ENCODE measurements at regions not wholly inside any gene's neighbourhood (a gene's known extent, or its start where the extent isn't known, plus 50 kb on each side); places are given as distances from the start of the nearest gene placed in this dataset.
"Not testable (repeated sequence)": the region's sequence is repeated elsewhere in the genome, so short reads cannot be mapped to it uniquely, and the experiment has no call there.

GRCh38 chr9:80538976-80539375 lies 967.2 kb downstream of the TLE4 start:
- DNase-seq (ENCODE audit: low read depth), result no peak

- no peak for DNase-seq (ENCODE audit: low read depth)
Measured at GRCh38 chr9:80522465-80522864, 950.7 kb downstream of the TLE4 start.

- DNase-seq (ENCODE audit: low read depth), result no peak
Measured at GRCh38 chr9:80521151-80521550, 949.4 kb downstream of the TLE4 start.

GRCh38 chr9:80520231-80520630 lies 948.5 kb downstream of the TLE4 start:
- DNase-seq (ENCODE audit: low read depth), result no peak

- no peak for DNase-seq (ENCODE audit: low read depth)
Measured at GRCh38 chr9:80518441-80518840, 946.7 kb downstream of the TLE4 start.

- no peak for DNase-seq (ENCODE audit: low read depth)
Measured at GRCh38 chr9:80516679-80517078, 944.9 kb downstream of the TLE4 start.

GRCh38 chr9:80509358-80509757 lies 937.6 kb downstream of the TLE4 start:
- DNase-seq (ENCODE audit: low read depth), result no peak

- no peak for DNase-seq (ENCODE audit: low read depth)
Measured at GRCh38 chr9:80507611-80508010, 935.8 kb downstream of the TLE4 start.

GRCh38 chr9:80504601-80505230 lies 933.0 kb downstream of the TLE4 start:
- no peak for DNase-seq (ENCODE audit: low read depth)

- DNase-seq (ENCODE audit: low read depth), result no peak
Measured at GRCh38 chr9:80503671-80504281, 932.0 kb downstream of the TLE4 start.

- DNase-seq (ENCODE audit: low read depth), result no peak
Measured at GRCh38 chr9:80502306-80502705, 930.5 kb downstream of the TLE4 start.

GRCh38 chr9:80501635-80502034 lies 929.9 kb downstream of the TLE4 start:
- no peak for DNase-seq (ENCODE audit: low read depth)

- DNase-seq (ENCODE audit: low read depth), result no peak
Measured at GRCh38 chr9:80500300-80500699, 928.5 kb downstream of the TLE4 start.

- no peak for DNase-seq (ENCODE audit: low read depth)
Measured at GRCh38 chr9:80498001-80498555, 926.3 kb downstream of the TLE4 start.

GRCh38 chr9:80496901-80497556 lies 925.3 kb downstream of the TLE4 start:
- DNase-seq (ENCODE audit: low read depth), result no peak

- DNase-seq (ENCODE audit: low read depth), result no peak
Measured at GRCh38 chr9:80493258-80493657, 921.5 kb downstream of the TLE4 start.

GRCh38 chr9:80492221-80492620 lies 920.5 kb downstream of the TLE4 start:
- no peak for DNase-seq (ENCODE audit: low read depth)

GRCh38 chr9:80491086-80491696 lies 919.4 kb downstream of the TLE4 start:
- DNase-seq (ENCODE audit: low read depth), result no peak

GRCh38 chr9:80489329-80489728 lies 917.6 kb downstream of the TLE4 start:
- DNase-seq (ENCODE audit: low read depth), result no peak

GRCh38 chr9:80485420-80486250 lies 913.9 kb downstream of the TLE4 start:
- no peak for DNase-seq (ENCODE audit: low read depth)

- not testable (repeated sequence) for DNase-seq (ENCODE audit: low read depth)
Measured at GRCh38 chr9:80482251-80482650, 910.5 kb downstream of the TLE4 start.

- DNase-seq (ENCODE audit: low read depth), result no peak
Measured at GRCh38 chr9:80467632-80468031, 895.9 kb downstream of the TLE4 start.

All from stimulated activated CD8-positive, alpha-beta memory T cell treated with anti-CD3 and anti-CD28 coated beads, Interleukin-12 subunit alpha, Interleukin-12 subunit beta, amount 100 ng/mL, for 4 hours (primary cell).